Fibroblast of gingiva (primary cell): ENCODE measurements at regions not wholly inside any gene's neighbourhood (a gene's known extent, or its start where the extent isn't known, plus 50 kb on each side); places are given as distances from the start of the nearest gene placed in this dataset.
"Not testable (repeated sequence)": the region's sequence is repeated elsewhere in the genome, so short reads cannot be mapped to it uniquely, and the experiment has no call there.

Source experiments
- DNase-seq: peaks from one replicate; pipeline ENCODE4 v3.0.0-alpha.2; 2011; ENCODE audit warnings: low read depth

DNA sequence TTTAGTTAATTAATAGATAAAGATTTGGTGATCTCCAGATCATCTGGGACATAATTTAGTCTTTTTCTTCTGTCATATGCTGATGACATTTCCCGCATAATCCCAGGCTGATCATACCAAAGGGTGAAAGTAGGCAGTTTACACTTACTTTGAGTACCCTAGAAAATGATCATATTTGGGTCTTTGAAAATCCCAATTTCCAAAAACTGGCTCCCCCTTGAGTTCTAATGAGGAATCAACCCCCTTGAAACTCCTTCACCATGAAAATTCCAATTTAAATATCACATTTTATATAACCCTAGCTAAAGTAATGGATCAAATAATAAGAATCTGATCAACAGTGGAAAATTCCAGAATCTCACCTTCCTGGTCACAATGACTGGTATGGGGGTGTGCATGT, 223.4 kb downstream of the NAF1 start:
- DNase-seq: no peak

GRCh38 chr4:162938738-162939485, 227.8 kb downstream of the NAF1 start:
- no peak for DNase-seq

DNA sequence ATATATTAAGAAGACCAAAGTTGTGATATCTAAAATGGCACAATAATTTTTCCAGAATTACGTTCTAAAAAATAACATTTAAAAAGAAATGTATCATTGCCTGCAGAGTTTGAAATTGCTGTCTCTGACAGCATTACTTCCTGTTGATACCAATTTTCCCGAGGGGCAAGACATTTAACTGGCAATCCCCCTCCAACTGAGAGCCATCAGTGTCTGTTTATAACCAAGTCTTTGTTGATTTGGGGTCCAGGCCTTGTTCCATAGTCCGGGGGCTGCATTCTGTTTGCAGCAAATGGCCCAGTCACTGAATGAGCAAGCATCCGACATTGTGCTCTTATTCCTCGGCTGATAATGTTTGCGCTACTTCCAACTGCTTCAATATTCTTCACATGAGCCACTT, 231.5 kb downstream of the NAF1 start:
- no peak for DNase-seq

GRCh38 chr4:162931286-162931685, 235.4 kb downstream of the NAF1 start:
- no peak for DNase-seq

DNA sequence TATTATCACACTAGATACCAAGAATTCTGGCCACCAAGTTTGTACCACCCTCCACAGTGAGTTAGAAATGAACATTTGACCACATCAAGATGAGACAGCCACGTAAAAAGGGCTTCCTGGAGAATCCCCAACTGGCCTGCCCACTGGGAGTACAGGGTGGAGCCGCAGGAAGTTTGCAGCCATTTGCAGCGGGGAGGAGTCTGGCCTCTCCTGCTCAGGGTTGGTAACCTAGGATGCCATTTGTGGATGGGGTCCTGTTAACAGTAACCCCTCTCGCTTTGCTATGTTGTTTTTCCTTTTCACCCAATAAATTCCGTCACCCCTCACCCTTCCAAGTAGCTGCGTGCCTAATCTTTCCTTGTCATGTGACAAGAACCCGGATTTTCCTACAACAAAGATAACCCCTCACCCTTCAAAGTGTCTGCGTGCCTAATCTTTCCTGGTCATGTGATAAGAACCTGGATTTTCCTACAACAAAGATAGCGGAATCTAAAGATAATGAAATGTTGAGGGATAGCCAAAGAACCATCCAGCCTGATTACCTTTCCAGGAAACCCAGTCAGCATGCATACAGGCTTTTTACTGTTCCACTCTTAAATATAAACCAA, 245.4 kb downstream of the NAF1 start:
- DNase-seq: no peak

- DNase-seq: no peak
These were observed 246.0 kb downstream of the NAF1 start for GRCh38 chr4:162920649-162921048.

GRCh38 chr4:162912482-162912881, 254.2 kb downstream of the NAF1 start:
- no peak for DNase-seq

DNA sequence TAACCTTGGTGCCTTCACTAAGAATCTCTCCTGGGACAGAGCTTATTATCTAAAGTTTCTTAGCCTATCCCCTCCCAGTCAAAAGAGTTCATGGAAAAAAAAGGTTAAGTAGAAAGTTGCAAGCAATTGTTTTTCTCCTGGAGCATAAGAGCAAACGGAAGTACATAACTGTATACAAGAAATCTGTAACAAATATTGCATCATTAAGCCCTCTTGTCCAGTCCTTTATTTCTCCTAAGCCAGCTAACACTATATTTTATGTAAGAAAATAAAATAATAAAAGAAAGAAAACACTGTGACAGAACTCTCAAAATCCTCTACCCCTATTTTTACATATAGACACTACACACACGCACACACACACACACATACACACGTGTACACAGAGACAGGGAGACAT, 255.3 kb downstream of the NAF1 start:
- no peak for DNase-seq

- DNase-seq: no peak
These were observed 256.7 kb downstream of the NAF1 start for GRCh38 chr4:162909952-162910351.

GRCh38 chr4:162894387-162894786, 272.3 kb downstream of the NAF1 start:
- DNase-seq: no peak

DNA sequence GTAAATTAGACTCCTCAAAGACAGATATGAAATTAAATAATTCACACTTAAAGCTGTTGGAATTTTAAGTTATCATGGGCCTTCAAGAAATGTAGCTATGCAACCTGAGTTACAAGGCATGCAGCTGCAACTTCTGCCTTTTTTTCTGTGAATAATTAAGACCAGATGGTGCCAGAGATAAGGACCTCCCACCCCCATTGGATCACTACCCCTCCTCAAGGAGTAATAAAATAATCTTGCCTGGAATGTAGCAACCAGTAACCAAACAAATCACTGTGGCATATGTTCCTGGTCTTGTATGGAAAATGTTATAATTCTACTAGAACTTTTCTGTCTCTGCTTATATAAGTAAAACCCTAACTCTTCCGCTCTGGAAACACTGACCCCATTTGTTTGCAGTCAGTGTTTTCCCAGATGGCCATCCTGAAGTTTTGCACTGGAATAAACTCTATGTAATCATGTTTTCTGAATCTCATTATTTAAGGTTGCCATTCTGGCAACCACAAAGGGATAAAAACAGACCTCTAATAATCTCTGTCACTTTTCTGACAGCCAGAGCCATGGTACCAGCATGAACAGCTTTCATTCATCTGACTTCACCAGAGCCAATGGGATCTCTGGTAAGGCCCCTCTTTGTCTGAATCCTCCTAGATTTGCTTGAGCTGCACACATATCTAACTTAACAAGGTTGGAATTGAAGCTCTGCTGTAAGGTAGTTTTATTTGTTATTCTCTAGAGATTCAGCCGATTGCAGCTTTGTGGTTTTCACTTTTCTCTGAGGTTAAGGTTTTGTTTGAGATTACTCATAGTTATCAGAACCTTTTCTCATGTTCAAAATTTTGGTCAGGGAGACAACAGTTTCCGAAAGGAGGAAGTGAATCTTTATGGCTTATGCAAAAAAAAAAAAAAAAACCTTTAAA, 274.6 kb downstream of the NAF1 start:
- no peak for DNase-seq

GRCh38 chr4:162878096-162878495, 288.6 kb downstream of the NAF1 start:
- DNase-seq: no peak

GRCh38 chr4:162874748-162875147, 291.9 kb downstream of the NAF1 start:
- DNase-seq: no peak

DNA sequence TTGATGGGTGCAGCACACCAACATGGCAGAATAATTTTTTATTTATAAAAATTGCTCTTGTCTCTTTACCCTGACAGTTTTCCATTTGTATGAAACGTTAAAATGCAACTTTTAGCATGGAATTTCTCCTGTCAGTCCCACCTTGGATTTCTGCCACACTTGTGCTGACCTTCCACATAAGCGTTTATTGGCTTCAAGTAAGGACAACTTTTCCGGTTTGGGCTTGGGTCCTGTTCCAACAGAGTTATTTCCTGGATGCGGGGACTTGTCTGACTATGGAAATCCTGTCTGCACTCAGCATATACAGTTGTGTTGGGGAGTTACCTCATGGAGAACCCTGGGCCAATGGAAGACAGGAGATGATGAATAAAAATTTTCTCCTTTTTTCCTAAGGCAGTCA, 294.7 kb downstream of the NAF1 start:
- DNase-seq: no peak

GRCh38 chr4:162869157-162869556, 297.5 kb downstream of the NAF1 start:
- no peak for DNase-seq

DNA sequence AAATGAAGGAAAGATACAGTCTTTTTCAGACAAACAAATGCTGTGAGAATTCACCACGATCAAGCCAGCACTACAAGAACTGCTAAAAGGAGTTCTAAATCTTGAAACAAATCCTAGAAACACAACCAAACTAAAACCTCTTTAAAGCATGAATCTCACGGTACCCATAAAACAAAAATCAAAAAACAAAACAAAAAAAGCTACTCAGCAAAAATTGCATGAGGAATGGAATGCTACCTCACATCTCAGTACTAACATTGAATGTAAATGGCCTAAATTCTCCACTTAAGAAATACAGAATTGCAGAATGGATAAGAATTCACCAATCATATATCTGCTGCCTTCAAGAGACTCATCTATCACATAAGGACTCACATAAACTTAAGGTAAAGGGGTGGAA, 300.1 kb downstream of the NAF1 start:
- no peak for DNase-seq

DNA sequence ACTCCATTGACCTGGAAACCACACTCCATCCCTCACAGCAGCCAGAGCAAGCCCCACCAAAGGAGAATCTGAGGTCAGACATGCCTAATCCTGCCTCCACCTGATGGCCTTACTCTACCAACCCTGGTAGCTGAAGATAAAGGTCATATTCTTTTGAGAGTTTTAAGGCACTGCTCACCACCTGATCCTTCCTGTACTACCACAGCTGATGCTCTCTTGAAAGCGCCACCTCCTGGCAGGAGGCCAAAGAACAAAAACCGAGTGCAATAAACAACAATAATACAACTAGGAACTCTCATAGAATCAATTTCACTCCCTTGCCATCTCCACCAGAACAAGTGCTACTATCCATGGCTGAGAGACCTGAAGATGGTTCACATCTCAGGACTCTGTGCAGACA, 301.6 kb downstream of the NAF1 start:
- DNase-seq: no peak

DNA sequence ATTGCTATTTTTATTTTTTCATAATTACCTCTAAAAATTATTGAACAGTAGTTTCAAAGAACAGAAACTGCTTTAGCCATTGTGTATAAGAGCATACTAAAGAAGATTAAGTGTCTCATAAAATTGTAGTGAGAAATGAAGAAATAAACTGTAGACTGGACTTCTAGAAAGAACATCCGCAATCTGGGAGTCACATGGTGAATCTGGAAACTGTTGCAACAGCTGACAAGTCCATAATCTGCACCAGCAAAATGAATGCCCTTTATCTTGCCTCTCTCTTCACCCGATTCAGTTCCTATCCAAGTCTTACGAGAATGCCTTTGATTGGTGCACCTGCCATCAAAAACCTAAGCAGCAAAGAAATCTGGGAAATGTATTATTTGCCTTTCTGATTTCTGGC, 312.9 kb downstream of the NAF1 start:
- DNase-seq: no peak

GRCh38 chr4:162852642-162853041, 314.0 kb downstream of the NAF1 start:
- DNase-seq: no peak

DNA sequence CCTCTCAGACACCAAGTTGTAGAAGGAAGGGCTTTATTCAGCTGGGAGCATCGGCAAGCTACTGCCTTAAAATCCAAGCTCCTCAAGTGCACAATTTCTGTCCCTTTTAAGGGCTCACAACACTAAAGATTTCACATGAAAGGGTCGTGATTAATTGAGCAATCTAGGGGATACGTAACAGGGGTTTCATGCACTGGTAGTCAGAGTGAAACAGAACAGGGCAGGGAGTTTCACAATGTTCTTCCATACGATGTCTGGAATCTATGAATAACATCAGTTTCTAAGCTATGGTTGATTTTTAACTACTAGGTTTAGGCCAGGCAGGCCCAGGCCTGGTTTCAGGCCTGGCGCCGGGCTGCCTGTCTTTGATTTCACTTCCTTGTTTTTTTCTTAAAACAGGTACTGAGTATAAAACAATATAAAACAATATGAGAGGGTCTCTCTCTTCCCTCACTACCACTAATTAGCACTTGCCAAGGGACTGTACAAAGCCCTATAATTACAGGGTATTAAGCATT, 315.4 kb downstream of the NAF1 start:
- DNase-seq: not testable (repeated sequence)

DNA sequence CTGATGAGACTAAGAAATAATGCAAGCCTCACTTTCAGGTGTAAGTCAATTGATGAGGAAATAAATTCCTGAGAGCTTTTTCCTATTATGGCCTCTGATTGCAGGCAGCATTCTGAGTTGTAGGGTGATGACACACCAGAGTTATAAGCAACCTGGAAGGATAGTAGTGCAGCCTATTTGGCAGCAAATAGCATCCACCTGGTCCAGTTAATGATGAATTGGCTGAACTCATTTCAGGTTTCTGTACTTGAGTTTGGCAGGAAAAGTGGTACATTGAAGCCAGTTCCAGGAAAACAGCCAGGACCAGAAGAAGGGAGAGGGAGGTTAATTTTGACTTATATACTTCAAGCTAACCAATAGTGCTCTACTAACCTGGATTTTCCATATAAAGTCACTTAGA, 316.8 kb downstream of the NAF1 start:
- no peak for DNase-seq

DNA sequence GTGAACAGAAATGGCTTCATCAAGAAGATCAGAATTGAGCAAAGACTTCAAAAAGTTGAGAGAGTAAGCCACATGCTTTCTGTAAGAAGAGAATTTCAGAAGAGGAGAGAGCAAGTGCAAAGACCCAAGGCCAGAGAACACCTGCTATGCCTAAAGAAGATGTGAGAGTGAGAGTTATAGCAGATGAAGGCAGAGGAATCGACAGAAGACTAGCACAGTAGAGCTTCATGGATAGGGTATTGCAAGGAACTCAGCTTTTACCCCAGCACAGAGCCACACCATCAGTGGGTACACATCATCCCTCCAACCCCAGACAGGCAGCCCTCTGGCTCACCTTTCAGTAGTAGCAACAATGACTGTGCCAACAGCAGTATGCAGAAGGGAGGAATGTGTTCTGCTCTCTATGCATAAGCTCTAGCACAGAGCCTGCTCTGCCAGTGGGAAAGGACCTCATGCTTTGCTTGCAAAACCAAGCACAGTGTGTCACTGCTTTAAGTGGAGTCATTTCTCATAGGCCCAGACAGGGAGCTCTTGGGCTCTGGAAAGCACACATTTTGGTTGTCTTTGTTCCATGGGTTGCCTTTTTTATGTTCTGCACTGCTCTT, 318.6 kb downstream of the NAF1 start:
- no peak for DNase-seq
